Kidney tubule cell (primary cell): ENCODE measurements at regions not wholly inside any gene's neighbourhood (a gene's known extent, or its start where the extent isn't known, plus 50 kb on each side); places are given as distances from the start of the nearest gene placed in this dataset.
"Not testable (repeated sequence)": the region's sequence is repeated elsewhere in the genome, so short reads cannot be mapped to it uniquely, and the experiment has no call there.

ENCODE experiments used
- DNase-seq: peaks from one replicate; pipeline ENCODE4 v3.0.0-alpha.2; 2018; ENCODE audit warnings: low spot score

DNA sequence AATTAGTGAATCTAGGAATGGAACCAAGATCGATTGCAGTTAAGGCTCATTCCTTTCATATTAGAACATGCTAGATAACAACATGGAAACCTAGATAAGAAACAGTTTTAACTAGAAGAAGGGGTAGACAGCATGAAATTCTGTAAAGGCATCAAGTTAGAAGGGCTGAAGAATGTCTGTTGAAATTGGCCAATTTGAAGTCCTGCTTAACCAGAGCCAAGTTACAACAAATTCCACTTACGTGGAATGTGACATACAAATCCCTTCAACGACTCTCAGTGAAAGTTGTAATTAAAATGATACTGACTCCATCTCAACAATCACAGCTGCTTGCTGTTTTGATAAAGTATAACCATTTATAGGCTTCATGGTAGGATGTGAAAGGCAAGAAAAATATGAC lies 1065.7 kb downstream of the DNAJB9 start:
- DNase-seq = no peak

DNA sequence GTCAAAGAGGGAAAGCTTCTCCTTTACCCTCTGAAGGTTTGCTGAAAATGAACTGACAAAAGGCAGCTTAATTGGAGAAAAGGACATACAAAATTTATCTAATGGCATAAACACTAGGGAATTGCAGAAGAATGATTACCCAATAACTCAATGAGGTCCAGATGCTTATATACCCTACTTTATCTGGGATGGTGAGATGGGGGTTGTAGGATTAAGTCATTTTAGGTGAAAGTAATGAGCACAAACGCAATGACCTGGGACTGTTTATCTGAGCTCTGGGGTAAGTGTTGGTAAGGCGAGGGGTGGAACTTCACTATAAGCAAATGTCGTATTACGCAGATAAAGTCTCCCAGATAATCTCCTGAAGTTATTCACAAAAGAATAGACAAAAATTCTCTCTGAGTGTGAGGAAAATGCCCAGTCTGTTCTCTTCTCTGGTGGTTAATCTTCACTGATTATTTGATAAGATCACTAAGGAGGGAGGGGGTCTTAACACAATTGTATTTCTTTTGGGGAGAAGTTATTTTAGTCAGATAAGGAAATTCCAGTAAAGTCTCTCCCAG lies 1067.8 kb downstream of the DNAJB9 start:
- no peak for DNase-seq

DNA sequence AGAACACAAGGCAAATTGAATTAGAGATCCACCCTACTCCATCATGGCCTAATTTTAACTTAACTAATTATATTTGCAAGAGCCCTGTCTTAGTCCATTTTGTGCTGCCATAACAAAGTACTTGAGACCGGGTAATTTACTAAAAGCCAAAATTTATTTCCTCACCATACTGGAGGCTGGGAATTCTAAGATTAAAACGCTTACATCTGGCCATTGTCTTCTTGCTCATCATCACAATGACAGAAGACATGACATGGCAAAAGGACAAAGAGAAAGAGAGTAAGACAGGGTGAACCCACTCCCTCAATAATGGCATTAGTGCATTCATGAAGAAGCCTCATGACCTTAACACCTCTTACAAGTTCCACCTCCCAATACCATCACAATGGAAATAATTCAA lies 1068.6 kb downstream of the DNAJB9 start:
- DNase-seq = no peak

DNA sequence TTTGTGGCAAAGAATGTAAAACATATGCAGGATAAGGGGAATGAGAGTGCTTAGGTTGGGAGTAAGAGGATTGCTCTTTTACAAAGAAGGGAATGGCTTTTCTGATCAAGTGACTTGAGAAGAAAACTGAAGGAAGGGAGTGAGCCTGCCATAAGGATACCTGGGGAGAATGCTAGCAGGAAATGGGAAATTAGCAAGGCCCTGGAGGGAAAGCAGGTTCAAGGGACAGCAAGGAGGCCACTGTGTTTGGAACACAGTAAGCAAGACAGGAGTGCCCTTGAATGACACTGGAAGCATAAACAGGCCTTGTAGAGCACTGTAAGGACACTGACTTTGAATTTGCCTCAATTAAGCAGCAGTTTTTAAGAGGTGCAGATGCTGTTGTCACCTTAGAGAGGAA lies 1069.9 kb downstream of the DNAJB9 start:
- no peak for DNase-seq

DNA sequence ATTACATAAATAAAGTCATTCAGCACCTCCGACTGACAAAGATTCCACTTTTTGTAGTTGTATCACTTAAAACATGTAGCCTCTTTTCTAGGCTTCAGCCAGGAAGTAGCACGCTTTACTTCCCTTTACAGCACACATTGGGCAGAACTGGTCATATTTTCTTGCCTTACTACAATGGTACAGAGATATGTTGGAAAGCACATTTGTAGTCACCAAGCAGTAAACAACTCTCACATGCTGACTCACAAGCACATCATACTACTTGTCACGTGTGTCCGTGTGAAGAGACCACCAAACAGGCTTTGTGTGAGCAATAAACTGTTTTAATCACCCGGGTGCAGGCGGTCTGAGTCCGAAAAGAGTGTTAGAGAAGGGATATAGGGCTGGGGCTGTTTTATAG lies 1071.8 kb downstream of the DNAJB9 start:
- no peak for DNase-seq

DNA sequence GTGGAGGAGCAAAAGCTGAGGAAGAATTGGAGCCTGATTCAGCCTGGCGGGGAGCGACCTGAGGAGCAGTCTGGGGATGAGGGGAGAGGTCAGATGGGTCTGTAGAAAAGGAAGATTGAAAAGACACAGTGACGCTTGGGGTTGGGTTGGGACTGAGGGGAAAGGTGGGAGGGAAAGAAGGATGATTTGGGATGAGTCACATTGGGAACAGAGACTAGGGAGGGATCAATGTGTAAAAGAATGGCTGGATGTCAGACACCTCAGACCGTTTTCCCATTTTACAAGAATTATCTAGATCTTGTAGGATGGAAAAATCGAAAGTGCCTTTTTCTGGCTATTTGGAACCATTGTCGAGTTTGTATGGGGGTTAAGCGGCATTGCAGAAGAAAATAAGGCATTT lies 1076.5 kb downstream of the DNAJB9 start:
- DNase-seq = no peak

DNA sequence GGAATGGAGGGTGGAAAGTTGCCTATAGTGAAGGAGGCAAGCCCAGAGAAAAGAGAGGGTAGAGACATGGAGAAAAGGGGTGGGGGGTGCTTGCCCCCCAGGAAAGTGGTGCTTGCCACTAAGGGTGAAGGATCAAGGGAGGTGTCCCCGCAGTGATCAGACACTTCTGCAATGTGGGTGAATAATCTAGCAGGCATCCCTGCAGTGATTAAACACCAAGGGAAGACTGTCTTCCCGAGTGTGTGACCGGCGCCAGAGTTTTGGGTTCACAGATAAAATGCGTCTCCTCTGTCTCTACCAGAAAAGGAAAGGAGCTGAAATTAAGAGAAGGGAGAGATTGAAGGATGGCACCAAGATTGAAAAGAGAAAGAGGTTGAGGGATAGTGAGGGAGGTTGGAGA lies 1076.9 kb downstream of the DNAJB9 start:
- DNase-seq = not testable (repeated sequence)

DNA sequence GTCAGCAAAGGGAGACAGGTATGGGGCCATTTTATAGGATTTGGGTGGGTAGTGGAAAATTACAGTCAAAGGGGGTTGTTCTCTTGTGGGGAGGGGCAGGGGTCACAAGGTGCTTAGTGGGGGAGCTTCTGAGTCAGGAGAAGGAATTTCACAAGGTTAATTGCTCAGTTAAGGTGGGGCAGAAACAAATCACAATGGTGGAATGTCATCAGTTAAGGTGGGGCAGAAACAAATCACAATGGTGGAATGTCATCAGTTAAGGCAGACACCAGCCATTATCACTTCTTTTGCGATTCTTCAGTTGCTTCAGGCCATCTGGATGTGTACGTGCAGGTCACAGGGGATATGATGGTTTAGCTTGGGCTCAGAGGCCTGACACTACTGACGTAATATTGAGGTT lies 1077.6 kb downstream of the DNAJB9 start:
- DNase-seq = not testable (repeated sequence)

DNA sequence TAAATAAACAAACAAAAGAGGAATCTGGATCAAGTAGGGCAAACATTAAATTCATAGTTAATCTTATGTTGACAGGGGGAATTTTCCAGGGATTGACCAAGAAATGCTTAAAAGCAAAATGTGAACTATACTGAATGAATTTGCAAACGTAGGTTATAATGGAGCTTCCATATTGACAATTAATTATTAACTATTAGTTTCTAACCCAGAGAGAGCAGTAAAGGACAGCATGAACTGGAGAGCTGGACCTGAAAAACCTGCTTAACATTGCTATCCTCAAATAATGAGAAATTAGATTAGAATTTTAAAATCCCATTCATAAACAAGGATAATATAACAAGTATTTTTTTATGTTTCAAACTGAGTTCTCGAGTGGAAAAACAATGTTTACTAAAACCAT lies 1089.6 kb downstream of the DNAJB9 start:
- no peak for DNase-seq

DNA sequence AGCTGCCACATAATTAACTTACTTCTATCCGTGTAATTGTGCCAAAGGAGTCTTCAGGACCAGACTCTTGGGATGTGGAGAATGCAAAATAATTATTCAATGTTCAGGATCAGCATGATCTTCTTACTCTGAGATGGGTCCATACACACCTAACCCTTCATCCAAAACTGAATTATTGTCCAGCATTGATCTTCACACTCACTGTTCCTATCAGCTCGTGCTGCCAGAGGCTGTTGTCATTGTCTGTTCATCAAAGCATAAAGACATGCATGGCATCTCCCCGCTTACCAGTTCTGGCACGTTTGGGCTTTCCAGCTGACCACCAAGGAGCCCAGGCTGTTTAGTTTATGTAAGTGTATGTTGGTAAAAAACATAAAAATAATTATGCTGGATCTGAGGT lies 1090.7 kb downstream of the DNAJB9 start:
- no peak for DNase-seq

DNA sequence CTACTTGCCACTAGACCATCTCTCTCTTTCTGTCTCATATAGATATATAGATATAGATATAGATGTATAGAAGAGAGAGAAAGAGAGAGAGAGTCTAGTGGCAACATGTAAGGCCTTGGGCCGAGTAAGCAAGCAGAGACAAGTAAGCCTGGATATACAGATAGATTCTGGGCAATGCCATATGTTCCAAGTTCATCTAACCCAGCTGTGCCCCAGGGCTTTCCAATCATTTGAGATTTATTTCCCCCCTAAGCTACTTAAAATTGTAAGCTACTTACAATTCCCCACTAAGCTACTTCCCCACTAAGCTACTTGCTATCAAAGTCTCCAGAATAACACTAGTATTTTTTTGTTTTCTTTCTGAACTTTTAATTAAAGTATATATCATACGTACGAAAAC lies 1094.1 kb downstream of the DNAJB9 start:
- no peak for DNase-seq

DNA sequence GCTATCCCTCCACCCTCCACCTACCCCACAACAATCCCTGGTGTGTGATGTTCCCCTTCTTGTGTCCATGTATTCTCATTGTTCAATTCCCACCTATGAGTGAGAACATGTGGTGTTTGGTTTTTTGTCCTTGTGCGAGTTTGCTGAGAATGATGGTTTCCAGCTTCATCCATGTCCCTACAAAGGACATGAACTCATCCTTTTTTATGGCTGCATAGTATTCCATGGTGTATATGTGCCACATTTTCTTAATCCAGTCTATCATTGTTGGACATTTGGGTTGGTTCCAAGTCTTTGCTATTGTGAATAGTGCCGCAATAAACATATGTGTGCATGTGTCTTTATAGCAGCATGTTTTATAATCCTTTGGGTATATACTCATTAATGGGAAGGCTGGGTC lies 1117.6 kb downstream of the DNAJB9 start:
- not testable (repeated sequence) for DNase-seq

DNA sequence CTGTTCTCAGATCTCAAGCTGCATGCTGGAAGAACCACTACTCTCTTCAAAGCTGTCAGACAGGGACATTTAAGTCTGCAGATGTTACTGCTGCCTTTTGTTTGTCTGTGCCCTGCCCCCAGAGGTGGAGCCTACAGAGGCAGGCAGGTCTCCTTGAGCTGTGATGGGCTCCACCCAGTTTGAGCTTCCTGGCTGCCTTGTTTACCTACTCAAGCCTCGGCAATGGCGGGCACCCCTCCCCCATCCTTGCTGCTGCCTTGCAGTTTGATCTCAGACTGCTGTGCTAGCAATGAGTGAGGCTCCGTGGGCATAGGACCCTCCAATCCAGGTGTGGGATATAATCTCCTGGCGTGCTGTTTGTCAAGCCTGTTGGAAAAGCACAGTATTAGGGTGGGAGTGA lies 1122.9 kb downstream of the DNAJB9 start:
- not testable (repeated sequence) for DNase-seq

DNA sequence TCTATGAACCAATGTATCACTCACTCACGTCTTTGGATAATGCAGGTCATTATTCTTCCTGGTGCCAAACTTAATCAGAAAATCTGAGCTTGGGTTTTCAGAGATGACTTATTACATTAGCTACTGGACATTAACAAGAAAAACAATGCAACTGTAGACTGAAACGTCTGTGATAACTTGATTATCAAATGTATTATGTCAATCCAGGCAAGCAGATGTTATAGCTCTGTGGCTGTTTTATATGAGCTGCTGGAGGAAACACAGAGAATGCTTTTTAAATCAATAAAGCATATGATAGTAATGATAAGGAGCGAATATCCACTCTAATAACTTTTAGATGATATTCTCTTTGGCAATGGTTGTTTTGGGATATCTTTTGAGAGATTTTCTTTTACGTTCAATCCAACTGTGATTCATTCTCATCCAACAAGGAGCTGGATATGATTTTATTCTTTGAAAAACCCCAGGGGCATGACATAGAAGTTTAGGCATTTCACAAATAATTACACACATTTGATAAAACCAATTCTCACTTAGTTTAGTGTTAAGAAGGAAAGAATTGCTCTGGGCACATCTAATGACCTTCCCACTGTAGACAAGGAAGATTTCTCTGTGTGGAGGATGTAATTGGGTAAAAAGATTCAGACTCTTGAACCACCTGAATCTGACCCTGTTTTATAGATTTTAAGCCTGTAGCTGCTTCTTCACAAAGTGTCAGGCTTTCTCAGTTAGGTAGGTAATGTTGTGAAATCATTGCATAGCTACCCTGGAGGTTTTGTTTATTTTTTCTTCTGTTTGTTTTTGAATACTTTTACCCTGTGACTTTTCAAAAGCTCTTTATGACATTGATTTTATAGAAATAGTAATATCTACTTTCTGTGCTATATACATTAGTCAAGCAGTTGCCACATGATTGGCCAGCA lies 1124.7 kb downstream of the DNAJB9 start:
- DNase-seq = no peak

DNA sequence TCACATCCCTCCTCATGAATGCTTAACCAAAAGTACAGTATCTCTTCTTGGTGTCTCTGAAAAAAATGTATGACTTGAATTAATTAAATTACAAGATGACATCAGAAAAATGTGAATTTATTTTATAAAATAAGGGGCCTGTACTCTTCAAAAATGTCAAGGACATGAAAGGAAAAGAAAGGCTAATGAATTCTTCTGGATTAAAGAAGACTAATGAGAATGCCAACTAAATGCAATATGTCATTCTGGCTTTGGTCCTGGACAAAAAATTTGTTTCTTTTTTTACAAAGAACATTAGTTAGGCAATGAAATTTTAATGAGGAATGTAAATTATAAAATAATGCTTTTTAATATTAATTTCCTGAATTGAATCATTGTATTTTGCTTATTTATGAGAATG lies 1125.7 kb downstream of the DNAJB9 start:
- no peak for DNase-seq

DNA sequence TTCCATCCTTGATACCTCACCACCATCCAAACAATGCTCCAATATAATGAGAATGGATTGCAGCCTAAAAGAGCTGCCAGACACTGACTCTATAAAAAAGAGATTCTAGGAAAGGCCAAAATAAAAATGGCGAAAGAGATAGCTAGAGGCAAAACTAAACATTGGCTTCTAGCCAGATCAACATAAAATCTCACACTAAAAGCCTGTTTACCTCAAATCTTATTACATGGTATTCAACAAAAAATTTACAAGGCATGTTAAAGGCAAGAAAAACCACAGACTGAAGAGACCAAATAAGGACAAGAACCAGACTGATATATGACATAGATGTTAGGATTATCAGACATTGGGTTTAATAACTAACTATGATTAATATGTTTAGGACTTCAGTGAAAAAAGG lies 1127.0 kb downstream of the DNAJB9 start:
- no peak for DNase-seq

DNA sequence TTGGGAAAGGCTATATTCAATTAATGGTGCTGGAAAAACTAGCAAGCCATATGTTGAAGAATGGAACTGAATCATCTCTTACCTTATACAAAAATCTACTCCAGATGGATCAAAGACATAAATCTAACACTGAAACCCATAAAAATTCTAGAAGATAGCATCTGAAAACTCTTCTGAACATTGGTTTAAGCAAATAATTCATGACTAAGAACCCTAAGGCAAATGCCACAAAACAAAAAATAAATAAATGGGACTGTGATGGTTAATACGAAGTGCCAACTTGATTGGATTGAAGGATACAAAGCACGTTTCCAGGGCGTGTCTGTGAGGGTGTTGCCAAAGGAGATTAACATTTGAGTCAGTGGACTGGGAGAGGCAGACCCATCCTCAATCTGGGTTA lies 1130.0 kb downstream of the DNAJB9 start:
- DNase-seq = no peak

DNA sequence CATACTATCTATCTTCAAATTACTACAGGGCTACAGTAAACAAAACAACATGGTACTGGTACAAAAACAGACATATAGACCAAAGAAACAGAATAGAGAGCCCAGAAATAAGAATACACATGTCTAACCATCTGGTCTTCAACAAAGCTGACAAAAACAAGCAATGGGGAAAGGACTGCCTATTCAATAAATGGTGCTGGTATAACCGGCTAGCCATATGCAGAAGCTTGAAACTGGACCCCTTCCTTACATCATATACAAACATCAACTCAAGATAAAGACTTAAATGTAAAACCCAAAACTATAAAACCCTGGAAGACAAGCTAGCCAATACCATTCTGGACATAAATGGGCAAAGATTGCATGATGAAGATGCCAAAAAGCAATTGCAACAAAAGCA lies 1143.7 kb downstream of the DNAJB9 start:
- DNase-seq = no peak

DNA sequence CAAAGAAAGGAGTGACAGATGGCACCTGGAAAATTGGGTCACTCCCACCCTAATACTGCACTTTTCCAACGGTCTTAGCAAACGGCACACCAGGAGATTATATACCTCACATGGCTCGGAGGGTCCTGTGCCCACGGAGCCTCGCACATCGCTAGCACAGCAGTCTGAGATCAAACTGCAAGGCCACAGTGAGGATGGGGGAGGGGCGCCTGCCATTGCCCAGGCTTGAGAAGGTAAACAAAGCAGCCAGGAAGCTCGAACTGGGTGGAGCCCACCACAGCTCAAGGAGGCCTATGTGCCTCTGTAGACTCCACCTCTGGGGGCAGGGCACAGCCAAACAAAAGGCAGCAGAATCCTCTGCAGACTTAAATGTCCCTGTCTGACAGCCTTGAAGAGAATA lies 1149.7 kb downstream of the DNAJB9 start:
- DNase-seq = not testable (repeated sequence)

DNA sequence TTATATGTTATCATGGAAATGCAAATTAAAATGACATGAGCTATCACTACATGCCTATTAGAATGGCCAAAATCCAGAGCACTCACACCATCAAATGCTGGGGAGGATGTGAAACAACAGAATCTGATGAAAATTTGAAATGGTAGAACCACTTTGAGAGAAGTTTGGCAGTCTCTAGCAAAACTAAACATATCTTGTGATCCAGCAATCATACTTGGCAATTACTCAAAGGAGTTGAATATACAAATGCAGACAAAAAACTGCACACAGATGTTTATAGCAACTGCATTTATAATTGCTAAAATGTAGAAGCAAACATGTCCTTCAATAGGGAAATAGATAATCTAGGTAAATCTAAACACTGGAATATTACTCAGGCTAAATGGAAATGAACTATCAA lies 1164.9 kb downstream of the DNAJB9 start:
- no peak for DNase-seq

DNA sequence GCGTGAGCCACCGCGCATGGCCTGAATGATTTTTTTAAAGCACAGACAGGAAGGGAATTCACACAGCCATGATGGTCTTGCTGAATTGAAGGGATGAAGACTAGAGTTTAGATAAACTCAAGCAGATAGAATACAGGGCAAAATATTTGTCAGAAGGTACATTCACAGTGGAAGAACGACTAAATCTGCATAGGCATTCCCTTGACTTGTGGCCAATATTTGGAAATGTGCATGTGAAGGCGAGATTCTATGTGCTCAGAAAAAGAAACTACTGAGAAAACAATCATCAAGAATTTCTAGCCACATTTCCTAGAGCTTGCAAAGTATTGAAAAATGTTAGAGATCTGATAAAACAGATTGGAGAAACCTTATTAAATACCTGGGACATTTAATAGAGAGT lies 1166.2 kb downstream of the DNAJB9 start:
- no peak for DNase-seq

DNA sequence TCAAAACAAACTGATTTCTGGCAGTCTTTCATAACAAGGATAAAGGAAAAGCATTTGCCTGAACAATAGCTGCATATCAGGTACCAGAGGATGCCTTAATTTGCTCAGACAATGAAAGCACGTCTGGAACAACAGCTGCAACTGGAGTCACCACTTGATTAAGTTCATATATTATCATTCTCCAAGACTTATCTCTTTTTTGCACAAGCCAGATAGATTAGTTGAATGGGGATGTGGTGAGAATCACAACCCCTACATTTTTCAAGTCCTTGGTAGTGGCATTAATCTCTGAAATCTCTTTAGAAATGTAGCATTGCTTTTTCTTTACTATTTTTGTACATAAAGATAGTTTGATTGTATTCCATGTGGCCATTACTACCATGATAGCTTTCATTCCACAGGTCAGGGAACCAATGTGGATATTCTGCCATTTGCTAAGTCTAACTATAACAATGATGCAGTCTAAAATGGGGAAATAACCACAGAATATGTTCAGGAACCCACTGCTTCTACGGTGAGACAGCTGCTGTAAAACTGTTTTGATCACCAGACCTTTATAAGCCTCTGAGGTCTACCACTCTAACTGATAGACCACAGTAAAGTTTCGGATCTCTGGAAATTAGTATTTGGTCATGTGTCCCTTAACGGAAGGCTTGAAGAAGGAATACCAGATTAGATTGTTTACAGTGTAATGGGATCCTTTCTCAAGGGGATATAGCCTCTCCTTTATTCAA lies 1176.2 kb downstream of the DNAJB9 start:
- DNase-seq = no peak

DNA sequence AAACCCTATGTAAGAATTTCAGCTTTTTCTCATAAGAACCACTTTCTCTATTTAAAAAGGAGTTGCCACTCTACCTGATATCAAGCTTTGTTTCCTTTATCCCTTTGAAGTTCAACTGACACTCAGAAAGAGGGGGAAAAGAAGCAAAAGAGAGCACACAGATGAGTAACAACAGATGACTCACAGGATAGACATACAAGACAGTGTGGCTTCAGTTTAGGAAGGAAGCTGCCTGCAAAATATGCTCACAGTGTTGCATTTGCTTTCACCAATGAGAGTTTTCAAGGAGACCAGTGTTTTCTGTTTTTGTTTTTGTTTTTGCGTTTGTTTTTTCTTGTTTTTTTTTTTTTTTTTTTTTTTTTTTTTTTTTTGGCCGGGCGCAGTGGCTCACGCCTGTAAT lies 1181.6 kb downstream of the DNAJB9 start:
- DNase-seq = peak; percentile 61
